ENCODE measurements at regions not wholly inside any gene's neighbourhood (a gene's known extent, or its start where the extent isn't known, plus 50 kb on each side); places are given as distances from the start of the nearest gene placed in this dataset.

GRCh38 chr4:177699365-177700213, 257.4 kb upstream of the AGA start:
- no peak for DNase-seq

GRCh38 chr4:177706916-177707315, 264.7 kb upstream of the AGA start:
- no peak for DNase-seq

- no peak for DNase-seq
Observed at GRCh38 chr4:177713454-177713853, 271.2 kb upstream of the AGA start.

- DNase-seq, result no peak
Observed at GRCh38 chr4:177717407-177717806, 275.2 kb upstream of the AGA start.

GRCh38 chr4:177718514-177718913, 276.3 kb upstream of the AGA start:
- DNase-seq, result no peak

GRCh38 chr4:177726111-177726510, 283.9 kb upstream of the AGA start:
- DNase-seq, result no peak

- no peak for DNase-seq
Observed at GRCh38 chr4:177728361-177729152, 286.3 kb upstream of the AGA start.

GRCh38 chr4:177729681-177730080, 287.4 kb upstream of the AGA start:
- DNase-seq, result no peak

- DNase-seq, result no peak
Observed at GRCh38 chr4:177737387-177737940, 295.2 kb upstream of the AGA start.

- no peak for DNase-seq
Observed at GRCh38 chr4:177740563-177740962, 298.3 kb upstream of the AGA start.

GRCh38 chr4:177759729-177760128, 317.5 kb upstream of the AGA start:
- no peak for DNase-seq

GRCh38 chr4:177761692-177762091, 319.5 kb upstream of the AGA start:
- DNase-seq, result no peak

GRCh38 chr4:177769155-177769554, 326.9 kb upstream of the AGA start:
- DNase-seq, result no peak

- no peak for DNase-seq
Observed at GRCh38 chr4:177770776-177771175, 328.5 kb upstream of the AGA start.

GRCh38 chr4:177771645-177772044, 329.4 kb upstream of the AGA start:
- no peak for DNase-seq

GRCh38 chr4:177778623-177779022, 336.4 kb upstream of the AGA start:
- no peak for DNase-seq

- DNase-seq, result no peak
Observed at GRCh38 chr4:177785000-177785399, 342.8 kb upstream of the AGA start.

GRCh38 chr4:177789610-177790009, 347.4 kb upstream of the AGA start:
- DNase-seq, result no peak

- no peak for DNase-seq
Observed at GRCh38 chr4:177791188-177791587, 349.0 kb upstream of the AGA start.

GRCh38 chr4:177796841-177797240, 354.6 kb upstream of the AGA start:
- DNase-seq, result no peak

GRCh38 chr4:177798161-177798560, 355.9 kb upstream of the AGA start:
- DNase-seq, result no peak

- DNase-seq, result no peak
Observed at GRCh38 chr4:177802162-177802561, 359.9 kb upstream of the AGA start.

- DNase-seq, result no peak
Observed at GRCh38 chr4:177802661-177803060, 360.4 kb upstream of the AGA start.

- DNase-seq, result no peak
Observed at GRCh38 chr4:177803151-177803550, 360.9 kb upstream of the AGA start.
